AG09309 (cell line): ENCODE measurements at regions not wholly inside any gene's neighbourhood (a gene's known extent, or its start where the extent isn't known, plus 50 kb on each side); places are given as distances from the start of the nearest gene placed in this dataset.

ENCODE experiments used
- DNase-seq: peaks from one replicate; pipeline ENCODE4 v3.0.0-alpha.2; 2010; ENCODE audit warnings: low read depth
- H3K4me3 ChIP-seq: 2 replicates; pipeline ENCODE4 v1.5.1; 2011; ENCODE audit warnings: mild to moderate bottlenecking, low read depth, low read length, moderate library complexity; ENCODE audit not compliant: control insufficient read depth
- CTCF ChIP-seq: IDR thresholded peaks from 2 replicates; pipeline ENCODE4 v1.5.1; 2011; ENCODE audit warnings: mild to moderate bottlenecking, low read depth, low read length, inconsistent platforms; ENCODE audit not compliant: insufficient read depth, control insufficient read depth; ENCODE audit errors: missing control alignments

DNA sequence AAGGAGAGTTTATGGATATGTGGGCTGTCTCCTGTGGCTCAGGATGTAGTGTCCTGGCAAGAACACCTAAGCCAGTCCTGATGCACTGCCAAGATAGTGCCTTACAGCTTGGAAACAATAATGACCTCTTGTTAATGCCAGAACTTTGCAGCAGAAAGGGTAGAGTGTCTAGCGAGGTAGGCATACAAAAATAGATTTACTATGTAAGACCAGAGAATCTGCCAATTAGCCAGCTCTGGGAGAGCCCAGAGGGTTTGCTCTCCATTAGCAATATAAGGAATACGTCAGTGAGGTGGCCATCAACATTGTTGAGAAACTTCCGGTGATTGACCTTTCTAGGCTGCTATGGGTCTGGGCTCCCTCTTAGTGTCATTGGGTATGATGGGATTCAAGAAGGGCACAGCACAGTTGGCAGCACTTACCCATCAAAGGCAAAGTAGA, 178.5 kb upstream of the GALNT2 start:
- DNase-seq = no peak
- TF ChIP-seq CTCF = no peak
- no peak overlapping the region for H3K4me3 ChIP-seq

GRCh38 chr1:229889031-229889517, 178.0 kb upstream of the GALNT2 start:
- no peak for TF ChIP-seq CTCF
- no peak for DNase-seq

DNA sequence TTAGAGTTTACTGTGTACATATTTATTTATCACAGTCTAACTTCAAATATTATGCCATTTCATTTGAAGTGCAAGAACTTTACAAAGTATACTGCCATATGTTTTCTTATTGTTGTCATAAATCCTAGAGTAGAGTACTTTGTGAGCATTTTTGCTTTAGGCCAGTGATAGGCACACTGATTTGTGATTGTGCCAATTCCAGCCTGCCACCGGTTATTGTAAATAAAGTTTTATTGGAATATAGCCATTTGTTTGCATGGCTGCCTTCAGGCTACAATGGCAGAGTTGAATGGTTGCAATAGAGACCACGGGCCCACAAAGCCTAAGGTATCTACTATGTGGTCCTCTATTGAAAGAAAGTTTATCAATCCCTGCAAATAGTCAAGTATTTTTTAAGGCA, 175.8 kb upstream of the GALNT2 start:
- no peak for DNase-seq
- TF ChIP-seq CTCF = no peak
- no peak overlapping the region for H3K4me3 ChIP-seq

More at GRCh38 chr1:229889031-229889517, 178.0 kb upstream of the GALNT2 start:
- no peak overlapping the region for H3K4me3 ChIP-seq

- H3K4me3 ChIP-seq = no peak overlapping the region
- no peak for TF ChIP-seq CTCF
- DNase-seq = no peak
Measured at GRCh38 chr1:229892515-229893117, 174.4 kb upstream of the GALNT2 start.

DNA sequence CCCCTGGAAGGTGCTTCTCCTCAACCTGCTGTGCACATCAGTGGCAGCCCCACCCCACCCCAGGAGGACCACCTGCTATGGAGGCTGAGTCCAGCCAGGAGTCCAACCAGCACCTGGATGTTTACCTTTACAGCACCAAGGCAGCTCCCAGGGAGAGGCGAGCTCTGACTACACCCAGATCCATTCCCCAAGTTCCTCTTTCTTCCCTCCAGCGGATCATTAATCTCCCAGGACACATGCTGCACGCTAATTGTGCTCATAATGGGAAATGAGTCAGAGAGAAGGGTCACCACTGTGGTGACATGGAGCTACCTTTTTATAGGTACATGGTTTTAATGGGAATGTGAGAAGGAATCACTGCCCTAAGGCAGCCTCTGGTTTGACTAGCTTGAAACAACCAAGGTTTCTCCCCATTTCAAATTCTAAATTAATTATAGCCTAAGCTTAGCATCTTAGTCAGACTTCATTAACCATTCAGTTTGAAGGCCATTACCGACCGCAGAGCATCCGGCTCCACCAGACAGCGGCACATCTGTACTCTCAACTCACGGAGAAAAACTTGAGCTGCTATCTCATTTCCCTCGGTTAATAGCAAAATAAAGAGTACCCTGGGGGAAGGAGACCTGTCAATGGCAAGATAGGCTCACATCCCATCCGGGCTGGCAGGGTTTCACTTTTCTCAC, 173.1 kb upstream of the GALNT2 start:
- no peak for DNase-seq
- no peak for TF ChIP-seq CTCF
- H3K4me3 ChIP-seq = no peak overlapping the region

GRCh38 chr1:229894532-229894931, 172.5 kb upstream of the GALNT2 start:
- TF ChIP-seq CTCF = no peak
- H3K4me3 ChIP-seq = no peak overlapping the region
- DNase-seq = no peak
